ENCODE measurements at regions not wholly inside any gene's neighbourhood (a gene's known extent, or its start where the extent isn't known, plus 50 kb on each side); places are given as distances from the start of the nearest gene placed in this dataset.
A peak's percentile ranks its signal among the peaks of the same experiment; 100 is the strongest.

GRCh38 chr9:86997156-86997555, 49.9 kb upstream of the GAS1 start:
- no peaks in the 10 kb centered on the region for H3K36me3 ChIP-seq
- intact Hi-C loops (cut with DNase I), result no loop called here
- 35 to 50% methylated on average over 2 of the region's 2 CpGs for WGBS, 2 donors

GRCh38 chr9:86997951-86998350, 50.6 kb upstream of the GAS1 start:
- H3K27ac ChIP-seq, result no peak overlapping the region
- DNase-seq, result no peak
- intact Hi-C loops (cut with DNase I), result no loop called here
- no peaks in the 10 kb centered on the region for H3K4me1 ChIP-seq
- TF ChIP-seq POLR2A (IDR thresholded peaks at IDR 0.05), result no peak
- no peak for TF ChIP-seq CTCF (IDR thresholded peaks at IDR 0.05)
- 73 to 85% methylated on average over 2 of the region's 2 CpGs for WGBS, 2 donors
- H3K9me3 ChIP-seq, result no peaks in the 10 kb centered on the region
- H3K36me3 ChIP-seq, result no peaks in the 10 kb centered on the region
- no peaks in the 10 kb centered on the region for H3K27me3 ChIP-seq
- H3K4me3 ChIP-seq, result no peak overlapping the region

More at GRCh38 chr9:86997156-86997555, 49.9 kb upstream of the GAS1 start:
- no peaks in the 10 kb centered on the region for H3K27me3 ChIP-seq
- DNase-seq, result no peak
- H3K4me3 ChIP-seq, result no peak overlapping the region
- no peaks in the 10 kb centered on the region for H3K9me3 ChIP-seq
- H3K27ac ChIP-seq, result no peak overlapping the region
- TF ChIP-seq CTCF (IDR thresholded peaks at IDR 0.05) (peak in 2 of 6 experiments; percentile 5 to 18), POLR2A (IDR thresholded peaks at IDR 0.05) (no peak)
- H3K4me1 ChIP-seq, result no peaks in the 10 kb centered on the region

GRCh38 chr9:87002517-87002916, 55.2 kb upstream of the GAS1 start:
- no peak for TF ChIP-seq CTCF (IDR thresholded peaks at IDR 0.05)
- no peak for TF ChIP-seq POLR2A (IDR thresholded peaks at IDR 0.05)
- no peaks in the 10 kb centered on the region for H3K9me3 ChIP-seq
- H3K4me3 ChIP-seq, result no peak overlapping the region
- no peaks in the 10 kb centered on the region for H3K36me3 ChIP-seq
- intact Hi-C loops (cut with DNase I), result no loop called here
- H3K27me3 ChIP-seq, result no peaks in the 10 kb centered on the region
- WGBS, 2 donors, result 86 to 96% methylated on average over 2 of the region's 2 CpGs
- H3K27ac ChIP-seq, result no peak overlapping the region
- H3K4me1 ChIP-seq, result peaks cover 0 to 7% (median 6%) of the 10 kb centered on the region in 3 donors
- no peak for DNase-seq

GRCh38 chr9:87004016-87004415, 56.7 kb upstream of the GAS1 start:
- TF ChIP-seq POLR2A (IDR thresholded peaks at IDR 0.05) (no peak), CTCF (IDR thresholded peaks at IDR 0.05) (no peak)
- intact Hi-C loops (cut with DNase I), result no loop called here
- DNase-seq, result no peak
- peaks cover 0 to 14% (median 10%) of the 10 kb centered on the region in 3 donors for H3K4me1 ChIP-seq
- no peaks in the 10 kb centered on the region for H3K36me3 ChIP-seq
- no peaks in the 10 kb centered on the region for H3K27me3 ChIP-seq
- no peak overlapping the region for H3K4me3 ChIP-seq
- no peak overlapping the region for H3K27ac ChIP-seq
- H3K9me3 ChIP-seq, result no peaks in the 10 kb centered on the region

GRCh38 chr9:87006956-87007355, 59.6 kb upstream of the GAS1 start:
- no peak for DNase-seq
- intact Hi-C loops (cut with DNase I), result no loop called here
- H3K4me1 ChIP-seq, result peaks cover 0 to 14% (median 10%) of the 10 kb centered on the region in 3 donors
- H3K36me3 ChIP-seq, result no peaks in the 10 kb centered on the region
- no peaks in the 10 kb centered on the region for H3K9me3 ChIP-seq
- H3K4me3 ChIP-seq, result no peak overlapping the region
- H3K27me3 ChIP-seq, result no peaks in the 10 kb centered on the region
- 43 to 56% methylated on average over 4 of the region's 4 CpGs for WGBS, 2 donors
- H3K27ac ChIP-seq, result peak overlapping the region in 1 of 4 donors; percentile 49
- TF ChIP-seq POLR2A (IDR thresholded peaks at IDR 0.05), result no peak
- no peak for TF ChIP-seq CTCF (IDR thresholded peaks at IDR 0.05)
